HG03025 (cell line): ENCODE measurements at regions not wholly inside any gene's neighbourhood (a gene's known extent, or its start where the extent isn't known, plus 50 kb on each side); places are given as distances from the start of the nearest gene placed in this dataset.

Experiments used
- ATAC-seq: cut with Tn5 transposase; IDR thresholded peaks from one replicate; pipeline ENCODE4 v1.9.1; 2021; ENCODE audit warnings: mild to moderate bottlenecking, moderate library complexity; ENCODE audit not compliant: unreplicated experiment, low FRiP score

DNA sequence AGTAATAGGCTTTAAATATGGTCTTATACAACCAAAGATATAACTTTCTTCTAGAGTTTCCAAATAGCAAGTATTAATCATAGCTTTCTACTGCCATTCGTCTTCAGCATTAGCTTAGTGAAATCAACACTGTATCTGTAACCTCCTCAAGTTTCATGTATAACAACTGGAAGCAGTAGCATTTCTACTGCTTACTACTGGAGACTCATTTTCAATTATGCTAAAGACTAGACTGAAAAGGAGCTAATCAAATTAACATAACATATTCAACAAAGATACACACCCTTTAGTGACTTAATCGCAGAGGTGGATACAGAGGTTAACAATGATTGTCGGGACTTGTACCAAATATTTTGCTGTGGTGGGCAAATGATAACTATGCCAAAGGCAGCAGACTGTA is 344.2 kb upstream of the TEX13C start:
- ATAC-seq = no peak

DNA sequence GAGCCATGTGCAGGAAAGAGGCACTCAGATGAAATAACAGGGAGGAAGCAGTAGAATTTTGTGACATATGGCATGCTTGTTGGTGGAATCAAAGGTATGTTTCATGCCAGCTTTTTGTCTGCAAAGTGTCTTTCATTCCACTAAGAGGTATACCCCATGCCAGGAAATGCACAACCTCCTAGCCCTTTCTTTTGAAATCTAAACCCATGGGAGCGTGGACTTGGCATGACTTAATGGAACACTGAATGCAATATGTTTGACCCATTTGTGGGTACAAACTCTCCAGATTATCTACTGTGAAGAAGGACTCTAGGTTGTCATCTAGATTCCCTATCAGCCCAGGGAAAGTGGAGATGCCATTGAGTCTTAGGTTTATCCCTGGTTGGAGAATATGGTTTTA is 338.3 kb upstream of the TEX13C start:
- no peak for ATAC-seq

DNA sequence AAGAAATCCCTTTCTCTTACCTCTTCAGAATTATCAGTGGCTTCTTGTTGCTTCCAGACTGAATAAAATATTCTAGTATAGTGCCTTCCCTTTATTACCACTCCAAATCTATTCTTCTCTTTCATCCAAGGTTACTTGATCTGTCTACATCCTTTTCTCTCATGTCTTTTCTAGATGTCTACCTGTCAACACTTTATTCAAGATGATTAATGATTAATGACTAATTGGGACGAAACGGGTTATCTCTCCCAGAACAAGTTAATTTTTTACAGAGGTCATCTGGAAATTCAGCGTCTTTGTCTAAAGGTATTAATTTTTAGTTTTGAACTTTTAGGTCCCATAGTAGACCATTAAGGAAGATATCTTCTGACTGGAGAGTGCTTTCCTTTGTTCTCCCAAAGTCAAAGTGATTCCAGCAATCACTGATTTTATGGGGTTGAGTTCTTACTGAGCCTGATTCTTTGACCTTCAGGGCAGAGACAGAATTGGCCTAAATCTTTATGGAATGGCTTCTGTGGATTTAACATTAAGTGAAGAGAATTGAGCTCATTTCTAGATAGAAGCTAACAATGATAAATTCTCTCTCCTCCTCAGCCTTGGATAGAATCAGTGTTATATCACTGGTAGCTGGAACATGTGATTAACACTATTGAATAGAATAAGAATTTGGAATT is 335.4 kb upstream of the TEX13C start:
- ATAC-seq = no peak

DNA sequence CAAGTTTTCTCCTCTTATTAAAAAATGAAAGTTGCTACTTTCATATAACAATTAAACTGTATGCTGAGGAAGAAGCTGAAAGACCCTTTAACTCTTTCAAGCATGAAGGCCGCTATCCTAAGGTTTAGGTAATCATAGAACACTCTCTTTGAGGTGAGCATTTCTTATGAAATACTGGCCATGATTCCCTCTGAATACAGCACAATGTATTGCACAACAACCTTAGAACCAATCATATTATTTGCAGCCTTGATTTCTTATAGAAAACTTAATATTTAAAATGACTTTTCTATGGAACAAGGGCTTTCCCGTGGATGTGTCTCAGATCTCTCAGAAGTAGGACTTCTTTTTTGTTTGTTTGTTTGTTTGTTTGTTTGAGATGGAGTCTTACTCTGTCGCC is 333.4 kb upstream of the TEX13C start:
- no peak for ATAC-seq

DNA sequence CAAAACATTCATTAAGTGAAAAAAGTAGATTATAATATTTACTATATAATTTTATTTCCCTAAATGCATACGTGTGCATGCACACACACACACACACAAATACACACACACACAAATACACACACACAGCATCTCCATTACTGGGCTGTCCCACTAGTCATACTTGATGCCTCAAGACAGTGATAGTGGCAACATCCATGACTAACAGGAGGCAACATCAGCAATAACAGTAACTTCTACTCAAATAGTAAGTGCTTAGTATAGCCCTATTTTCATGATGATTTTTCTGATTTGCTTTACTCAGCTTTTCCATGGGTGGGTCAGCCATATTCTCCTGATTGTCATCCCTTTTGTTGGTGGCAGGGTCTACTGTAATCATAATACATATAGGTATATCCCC is 325.9 kb upstream of the TEX13C start:
- no peak for ATAC-seq

DNA sequence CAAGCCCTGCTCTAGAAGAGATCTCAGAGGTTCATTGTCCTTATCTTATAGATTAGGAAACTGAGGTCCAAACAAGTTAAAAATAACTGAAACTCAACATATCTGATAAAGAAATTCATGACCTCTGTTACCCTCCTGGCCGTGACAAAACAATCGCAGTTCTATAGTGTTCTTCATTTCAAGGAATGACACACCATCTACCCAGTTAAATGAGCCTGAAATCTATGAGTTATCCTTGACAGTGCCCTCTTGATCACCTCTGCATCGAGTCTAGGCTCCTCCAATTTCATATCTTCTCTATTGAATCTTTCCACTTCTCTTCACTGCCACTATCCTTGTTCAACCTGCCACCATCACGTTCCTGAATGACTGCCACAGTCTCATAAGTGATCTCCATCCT is 325.3 kb upstream of the TEX13C start:
- ATAC-seq = no peak

DNA sequence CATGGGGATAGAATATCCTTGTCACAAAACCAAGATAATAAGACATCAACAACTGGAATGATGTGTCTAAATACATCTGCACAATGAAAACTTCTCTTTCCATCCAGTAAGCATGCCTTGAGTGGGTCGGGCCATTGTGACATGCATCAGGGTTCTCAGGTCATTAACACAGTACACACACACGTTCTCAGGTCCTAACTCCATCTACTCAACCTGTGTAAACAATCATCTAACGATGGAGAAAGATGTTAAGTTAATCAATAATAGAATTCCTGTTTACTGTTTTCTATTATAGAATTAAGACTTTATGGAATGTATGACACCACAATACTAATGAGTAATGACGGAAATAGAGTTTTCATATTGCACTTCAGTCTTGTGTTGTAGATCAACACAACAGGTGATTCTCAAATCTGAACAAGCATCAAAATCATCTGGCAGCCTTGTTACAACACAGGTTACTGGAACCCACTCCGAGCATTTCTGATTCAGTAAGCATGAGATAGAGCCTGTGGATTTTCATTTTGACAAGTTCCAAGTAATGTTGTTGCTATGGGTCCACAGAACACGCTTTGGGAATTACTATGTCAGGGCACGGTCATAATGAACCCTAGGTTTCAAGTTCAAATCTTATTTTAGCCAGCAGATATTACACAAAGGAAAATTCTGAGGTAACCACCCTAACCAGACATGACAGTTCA is 315.8 kb upstream of the TEX13C start:
- ATAC-seq = no peak

DNA sequence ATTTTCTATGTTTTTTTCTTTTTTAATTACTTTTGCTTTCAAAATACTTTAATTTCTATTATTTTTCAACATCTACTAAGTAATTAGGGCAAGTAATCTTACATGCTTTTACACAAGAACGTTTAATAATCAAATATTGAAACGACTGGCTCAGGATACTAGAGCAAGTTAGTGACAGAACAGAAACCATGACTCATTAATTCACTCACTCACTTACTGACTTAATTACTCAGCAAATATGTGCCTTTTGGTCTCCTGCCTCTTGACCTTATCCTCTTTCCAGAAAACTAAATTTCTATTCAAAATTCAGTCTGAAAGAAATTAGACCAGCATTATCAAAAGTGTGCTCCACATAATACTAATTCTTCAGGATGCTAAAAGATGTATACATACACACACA is 314.9 kb upstream of the TEX13C start:
- ATAC-seq = no peak

DNA sequence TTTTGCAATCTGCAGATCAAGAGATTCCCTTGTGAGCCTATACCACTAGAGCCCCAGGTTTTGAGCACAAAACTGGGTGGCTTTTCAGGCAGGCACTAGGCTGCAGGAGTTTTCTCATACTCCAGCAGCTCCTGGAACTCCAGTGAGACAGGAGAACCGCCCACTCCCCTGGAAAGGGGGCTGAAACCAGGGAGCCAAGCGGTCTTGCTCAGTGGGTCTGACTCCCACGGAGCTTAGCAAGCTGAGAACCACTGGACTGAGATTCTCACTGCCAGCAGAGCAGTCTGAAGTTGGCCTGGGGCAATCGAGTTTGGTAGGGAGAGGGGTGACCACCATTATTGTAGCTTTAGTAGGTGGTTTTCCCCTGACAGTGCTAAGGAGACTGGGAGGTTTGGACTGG is 313.8 kb upstream of the TEX13C start:
- ATAC-seq = no peak

DNA sequence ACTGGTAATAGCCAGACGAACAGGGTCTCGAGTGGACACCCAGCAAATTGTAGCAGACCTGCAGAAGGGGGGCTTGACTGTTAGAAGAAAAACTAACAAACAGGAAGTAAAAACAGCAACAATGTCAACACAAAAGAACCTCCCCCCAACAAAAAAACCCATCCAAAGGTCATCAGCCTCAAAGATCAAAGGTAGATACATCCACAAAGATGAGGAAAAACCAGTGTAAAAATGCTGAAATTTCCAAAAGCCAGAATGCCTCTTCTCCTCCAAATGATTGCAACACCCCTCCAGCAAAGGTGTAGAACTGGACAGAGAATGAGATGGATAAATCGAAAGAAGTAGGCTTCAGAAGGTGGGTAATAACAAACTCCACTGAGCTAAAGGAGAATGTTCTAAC is 313.0 kb upstream of the TEX13C start:
- ATAC-seq = no peak

DNA sequence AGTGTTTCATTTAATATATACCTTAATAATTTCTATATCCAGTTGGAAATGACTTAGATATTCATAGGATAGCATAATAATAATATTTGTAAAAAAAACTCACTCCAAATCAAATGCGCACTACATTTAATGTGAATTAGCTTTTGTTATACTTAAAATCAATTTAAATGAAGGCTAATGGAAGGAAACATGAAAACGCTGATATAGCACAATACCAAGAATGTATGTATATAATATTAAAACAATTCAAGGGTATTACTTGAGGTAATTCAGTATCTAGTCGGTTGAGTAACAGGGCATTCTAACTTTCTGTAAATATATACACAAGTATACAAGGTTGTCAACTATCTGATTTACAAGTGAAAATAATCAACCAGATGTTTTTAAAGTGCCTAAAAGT is 307.1 kb upstream of the TEX13C start:
- ATAC-seq = no peak

DNA sequence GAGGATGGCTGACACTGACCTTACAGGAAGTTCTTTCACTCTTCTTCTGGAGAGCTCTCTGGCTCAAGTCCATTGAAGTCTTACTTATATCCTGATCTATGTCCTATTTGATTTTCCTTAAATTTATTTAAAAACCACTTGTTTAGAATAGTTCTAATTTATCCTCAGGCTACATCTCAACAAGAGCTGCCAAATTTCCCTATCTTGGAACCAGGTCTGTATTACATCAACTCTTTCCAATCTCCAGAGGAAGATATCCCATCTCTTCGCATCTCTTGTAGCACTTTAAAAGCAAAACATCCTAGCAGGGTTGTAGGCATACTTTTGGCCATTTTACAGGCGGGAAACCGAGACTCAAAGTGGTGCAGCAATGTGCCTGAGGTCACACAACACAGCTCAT is 290.5 kb upstream of the TEX13C start:
- no peak for ATAC-seq
